PC-9 (cell line): ENCODE measurements at regions not wholly inside any gene's neighbourhood (a gene's known extent, or its start where the extent isn't known, plus 50 kb on each side); places are given as distances from the start of the nearest gene placed in this dataset.

ENCODE experiments used
- BruUV-seq: library from RNA; stranded (reverse); fragments of 400-500 nt; replicated peaks from 2 replicates; lab custom pipeline; 2021; lab: Mats Ljungman, UMichigan
- CTCF ChIA-PET: fragments of 300-600 bp; sonication (Branson Sonifier 250); formaldehyde crosslinking; loops from one replicate; lab custom pipeline; 2022; ENCODE audit warnings: antibody characterized with exemption; lab: Charles Lee
- POLR2A ChIA-PET: fragments of 300-600 bp; sonication (Branson Sonifier 250); formaldehyde crosslinking; loops from one replicate; lab custom pipeline; 2022; ENCODE audit warnings: antibody characterized with exemption; ENCODE audit not compliant: unreplicated experiment; lab: Charles Lee
- DNase-seq, 2 experiments: peaks; one replicate each; pipeline versions ENCODE4 v3.0.0 to v3.0.0-alpha.2; 2015 to 2022; ENCODE audit warnings: mixed read lengths in 1 of 2
- H2AFZ ChIP-seq: fragments of 200-600 bp; sonication (generic); 2 replicates; pipeline ENCODE4 v1.8.1; 2017; ENCODE audit warnings: antibody characterized with exemption
- H3F3A ChIP-seq: fragments of 200-600 bp; sonication (generic); 2 replicates; pipeline ENCODE4 v1.8.1; 2017; ENCODE audit warnings: antibody characterized with exemption, mild to moderate bottlenecking, low read depth; ENCODE audit not compliant: insufficient read depth
- H3K27ac ChIP-seq: fragments of 200-600 bp; sonication (generic); 2 replicates; pipeline ENCODE4 v1.6.1; 2016; ENCODE audit warnings: mixed run types
- H3K27me3 ChIP-seq: fragments of 200-600 bp; sonication (generic); 2 replicates; pipeline ENCODE4 v1.6.1; 2016; ENCODE audit warnings: low read depth, mixed run types; ENCODE audit not compliant: insufficient read depth
- H3K36me3 ChIP-seq: fragments of 200-600 bp; sonication (generic); 2 replicates; pipeline ENCODE4 v1.6.1; 2016; ENCODE audit warnings: low read depth, mixed run types
- H3K4me1 ChIP-seq: fragments of 200-600 bp; sonication (generic); replicated peaks from 2 replicates; pipeline ENCODE4 v1.6.1; 2016; ENCODE audit warnings: mixed run types; ENCODE audit not compliant: insufficient read depth
- H3K4me2 ChIP-seq: fragments of 200-600 bp; sonication (generic); 2 replicates; pipeline ENCODE4 v1.6.1; 2017; ENCODE audit warnings: mixed run types
- H3K4me3 ChIP-seq: fragments of 200-600 bp; sonication (generic); 2 replicates; pipeline ENCODE4 v1.6.1; 2016; ENCODE audit warnings: mixed run types
- H3K79me2 ChIP-seq: fragments of 200-600 bp; sonication (generic); 2 replicates; pipeline ENCODE4 v1.6.1; 2017; ENCODE audit warnings: low read depth, mixed run types
- H3K9me2 ChIP-seq: fragments of 200-600 bp; sonication (generic); 2 replicates; pipeline ENCODE4 v1.8.1; 2017; ENCODE audit warnings: mild to moderate bottlenecking; ENCODE audit not compliant: insufficient read depth
- H3K9me3 ChIP-seq: fragments of 200-600 bp; sonication (generic); 2 replicates; pipeline ENCODE4 v1.8.1; 2016; ENCODE audit warnings: low read depth; ENCODE audit not compliant: insufficient read depth
- H4K20me1 ChIP-seq: fragments of 200-600 bp; sonication (generic); 2 replicates; pipeline ENCODE4 v1.8.1; 2017; ENCODE audit not compliant: insufficient read depth
- CTCF ChIP-seq: fragments of 200-600 bp; sonication (generic); conservative IDR thresholded peaks from 2 replicates; pipeline ENCODE4 v1.6.1; 2017; ENCODE audit warnings: mixed run types, antibody characterized with exemption, mild to moderate bottlenecking, moderate library complexity
- EZH2 ChIP-seq: fragments of 200-600 bp; sonication (generic); IDR thresholded peaks from 2 replicates; pipeline ENCODE4 v1.8.0; 2017; ENCODE audit warnings: antibody characterized with exemption, low read depth
- intact Hi-C: fragments of 100-400 bp; cut with micrococcal nuclease; formaldehyde crosslinking; loops from one replicate; pipeline ENCODE4 v1.10.0; 2022; ENCODE audit not compliant: unreplicated experiment

GRCh38 chr6:3573670-3574069 lies 116.8 kb upstream of the SLC22A23 start:
- no peak overlapping the region for H3K4me3 ChIP-seq
- POLR2A ChIA-PET, result interaction anchor here (0.6 kb wide), 1 partner anchor 49 kb away, joined by 3 read pairs; no protein-coding TSS in a partner anchor
- H3K36me3 ChIP-seq, result no peaks in the 10 kb centered on the region
- CTCF ChIA-PET, result no interaction called here
- H3F3A ChIP-seq, result no peaks in the 10 kb centered on the region
- H3K27me3 ChIP-seq, result no peaks in the 10 kb centered on the region
- no peaks in the 10 kb centered on the region for H3K9me3 ChIP-seq
- no peaks in the 10 kb centered on the region for H3K9me2 ChIP-seq
- no peaks in the 10 kb centered on the region for H3K79me2 ChIP-seq
- no peaks in the 10 kb centered on the region for H3K4me1 ChIP-seq
- no peak overlapping the region for H3K4me2 ChIP-seq
- intact Hi-C loops, result no loop called here
- BruUV-seq, result no TSS peak
- no peak for TF ChIP-seq EZH2
- no peak for TF ChIP-seq CTCF
- no peak overlapping the region for H2AFZ ChIP-seq
- no peak for DNase-seq
- H3K27ac ChIP-seq, result no peak overlapping the region
- H4K20me1 ChIP-seq, result no peaks in the 10 kb centered on the region

DNA sequence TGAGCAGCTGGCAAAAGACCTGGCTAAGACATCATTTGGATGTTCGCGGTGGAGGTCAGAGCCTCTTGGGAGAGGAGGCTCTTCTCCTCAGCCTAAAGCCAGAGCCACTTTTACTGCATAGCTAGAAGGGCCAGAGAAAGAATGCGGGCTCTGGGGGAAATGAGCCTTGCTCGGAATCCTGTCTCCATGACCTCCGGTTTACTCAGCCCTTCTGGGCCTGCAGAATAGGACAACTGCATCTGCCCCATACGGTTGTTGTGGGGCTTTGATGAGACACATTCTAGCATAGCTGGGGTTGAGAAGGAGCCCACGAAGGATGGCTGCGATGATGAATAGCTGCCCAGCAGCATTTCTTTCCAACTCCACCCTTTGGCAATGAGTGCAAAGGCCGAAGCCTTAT lies 115.0 kb upstream of the SLC22A23 start:
- Histone ChIP-seq H3K4me2 (no peak overlapping the region), H3K79me2 (no peaks in the 10 kb centered on the region), H2AFZ (no peak overlapping the region), H3K36me3 (no peaks in the 10 kb centered on the region), H4K20me1 (no peaks in the 10 kb centered on the region), H3K27me3 (no peaks in the 10 kb centered on the region), H3K4me3 (no peak overlapping the region), H3K27ac (no peak overlapping the region), H3K9me2 (no peaks in the 10 kb centered on the region), H3K4me1 (no peaks in the 10 kb centered on the region), H3K9me3 (no peaks in the 10 kb centered on the region), H3F3A (no peaks in the 10 kb centered on the region)
- no TSS peak for BruUV-seq
- ChIA-PET CTCF (no interaction called here), POLR2A (no interaction called here)
- TF ChIP-seq CTCF (no peak), EZH2 (no peak)
- no peak for DNase-seq
- intact Hi-C loops, result no loop called here

GRCh38 chr6:3571250-3571681 lies 114.4 kb upstream of the SLC22A23 start:
- H3K79me2 ChIP-seq, result no peaks in the 10 kb centered on the region
- CTCF ChIA-PET, result no interaction called here
- no TSS peak for BruUV-seq

More at GRCh38 chr6:3571250-3571681, 114.4 kb upstream of the SLC22A23 start:
- H3K4me2 ChIP-seq, result no peak overlapping the region
- POLR2A ChIA-PET, result no interaction called here
- H3K27me3 ChIP-seq, result no peaks in the 10 kb centered on the region
- no peak for DNase-seq
- H3K36me3 ChIP-seq, result no peaks in the 10 kb centered on the region
- no peaks in the 10 kb centered on the region for H3F3A ChIP-seq
- TF ChIP-seq CTCF (no peak), EZH2 (no peak)
- no peak overlapping the region for H3K4me3 ChIP-seq
- no peaks in the 10 kb centered on the region for H4K20me1 ChIP-seq
- intact Hi-C loops, result no loop called here
- H2AFZ ChIP-seq, result no peak overlapping the region
- no peaks in the 10 kb centered on the region for H3K9me3 ChIP-seq
- no peaks in the 10 kb centered on the region for H3K9me2 ChIP-seq
- no peak overlapping the region for H3K27ac ChIP-seq
- H3K4me1 ChIP-seq, result no peaks in the 10 kb centered on the region
